A549 (cell line): ENCODE measurements at regions not wholly inside any gene's neighbourhood (a gene's known extent, or its start where the extent isn't known, plus 50 kb on each side); places are given as distances from the start of the nearest gene placed in this dataset.

ENCODE experiments used
- ATAC-seq, 2 experiments: fragments of 200-7000 bp in 1 of 2; fragments of >200 bp in 1 of 2; cut with Nextera tagmentation in 1 of 2; cut with Tn5 transposase in 1 of 2; 3 replicates each; pipeline versions ENCODE4 v1.8.0 to v1.9.1; 2018 to 2020; ENCODE audit warnings: mild to moderate bottlenecking in 1 of 2, moderate library complexity in 1 of 2
- CTCF ChIA-PET: fragments of 300-600 bp; sonication (Branson Sonifier 250); formaldehyde crosslinking; extraction: SDS; loops from one replicate; lab custom pipeline; 2021; ENCODE audit warnings: antibody characterized with exemption, inconsistent platforms; lab: Yijun Ruan, JAX
- POLR2A ChIA-PET: fragments of 350-600 bp; formaldehyde crosslinking; extraction: SDS; loops from one replicate; lab custom pipeline; 2021; ENCODE audit warnings: antibody characterized with exemption, inconsistent platforms; lab: Yijun Ruan, JAX
- DNase-seq, 2 experiments: peaks; one replicate each; pipeline versions ENCODE4 v3.0.0 to v3.0.0-alpha.2; 2011 to 2016; ENCODE audit warnings: low read depth in 1 of 2, low spot score in 1 of 2
- FAIRE-seq: peaks from 2 replicates; lab custom pipeline; 2011; peaks lifted over from hg19 to GRCh38; lab: Jason Lieb, UNC
- H3K27ac ChIP-seq, 2 experiments: fragments of >200 bp; sonication (Bioruptor Twin); formaldehyde crosslinking; 3 replicates each; pipeline ENCODE4 v1.5.1; 2016 to 2017
- H3K4me1 ChIP-seq: fragments of >200 bp; sonication (Bioruptor Twin); formaldehyde crosslinking; 3 replicates; pipeline ENCODE4 v1.6.1; 2016
- H3K4me2 ChIP-seq: fragments of >200 bp; sonication (Bioruptor Twin); formaldehyde crosslinking; 3 replicates; pipeline ENCODE4 v1.6.1; 2016
- H3K4me3 ChIP-seq: fragments of >200 bp; sonication (Bioruptor Twin); formaldehyde crosslinking; 3 replicates; pipeline ENCODE4 v1.5.1; 2016
- H3K9me3 ChIP-seq: fragments of >200 bp; sonication (Bioruptor Twin); formaldehyde crosslinking; 3 replicates; pipeline ENCODE4 v1.6.1; 2016
- BCL3 ChIP-seq: fragments of >200 bp; sonication (Bioruptor Twin); formaldehyde crosslinking; IDR thresholded peaks from 3 replicates; pipeline ENCODE4 v1.6.1; 2016
- CEBPB ChIP-seq, 2 experiments: fragments of >200 bp in 1 of 2; sonication (Bioruptor Twin) in 1 of 2; formaldehyde crosslinking in 1 of 2; IDR thresholded peaks; 2 replicates each; pipeline ENCODE4 v1.6.1; 2012 to 2016
- CHD4 ChIP-seq: fragments of 200-600 bp; sonication (generic); IDR thresholded peaks from 2 replicates; pipeline ENCODE4 v1.6.1; 2016; ENCODE audit warnings: antibody characterized with exemption, mild to moderate bottlenecking, borderline replicate concordance
- EP300 ChIP-seq, 2 experiments: fragments of >200 bp; sonication (Bioruptor Twin); formaldehyde crosslinking; IDR thresholded peaks; 2 replicates in 1 of 2; 3 replicates in 1 of 2; pipeline ENCODE4 v1.6.1; 2016 to 2017
- FOSL2 ChIP-seq, 2 experiments: fragments of 450-650 bp in 1 of 2; fragments of >200 bp in 1 of 2; sonication (Bioruptor Twin) in 1 of 2; formaldehyde crosslinking; IDR thresholded peaks; 2 replicates each; pipeline versions ENCODE4 v1.5.0 to v1.6.1; 2016 to 2020; ENCODE audit warnings: mild to moderate bottlenecking in 1 of 2, moderate library complexity in 1 of 2
- HDAC2 ChIP-seq: fragments of 200-600 bp; sonication (generic); IDR thresholded peaks from 2 replicates; pipeline ENCODE4 v1.6.1; 2016
- HMGXB4 ChIP-seq: fragments of 250-450 bp; sonication (Bioruptor Pico); IDR thresholded peaks from 2 replicates; pipeline ENCODE4 v1.5.0; 2021; ENCODE audit warnings: mild to moderate bottlenecking, moderate library complexity, borderline replicate concordance
- HOXA7 ChIP-seq: fragments of 250-450 bp; sonication (Bioruptor Pico); IDR thresholded peaks from 2 replicates; pipeline ENCODE4 v1.5.0; 2020; ENCODE audit warnings: mild to moderate bottlenecking, moderate library complexity
- HOXB13 ChIP-seq: fragments of 250-450 bp; sonication (Bioruptor Pico); IDR thresholded peaks from 2 replicates; pipeline ENCODE4 v1.5.0; 2020; ENCODE audit warnings: low read depth, mild to moderate bottlenecking, moderate library complexity
- HOXB5 ChIP-seq: fragments of 250-450 bp; sonication (Bioruptor Pico); IDR thresholded peaks from 2 replicates; pipeline ENCODE4 v1.5.0; 2020; ENCODE audit warnings: mild to moderate bottlenecking, moderate library complexity
- JUN ChIP-seq, 2 experiments: fragments of >200 bp; sonication (Bioruptor Twin); formaldehyde crosslinking; IDR thresholded peaks; 2 replicates in 1 of 2; 3 replicates in 1 of 2; pipeline ENCODE4 v1.6.1; 2016 to 2017
- KDM5A ChIP-seq: fragments of 200-600 bp; sonication (generic); IDR thresholded peaks from 2 replicates; pipeline ENCODE4 v1.6.1; 2016; ENCODE audit warnings: antibody characterized with exemption, mild to moderate bottlenecking
- MAFK ChIP-seq: fragments of 450-650 bp; IDR thresholded peaks from 2 replicates; pipeline ENCODE4 v1.6.1; 2014; ENCODE audit not compliant: partially characterized antibody
- MYC ChIP-seq: IDR thresholded peaks from 2 replicates; pipeline ENCODE4 v1.6.1; 2012; ENCODE audit warnings: mild to moderate bottlenecking, inconsistent platforms, low read length, improper control_type of control experiment, borderline replicate concordance
- NFE2L2 ChIP-seq: fragments of 150-350 bp; conservative IDR thresholded peaks from 2 replicates; pipeline ENCODE4 v1.6.1; 2014; ENCODE audit warnings: low read length
- PHF8 ChIP-seq: fragments of 200-600 bp; sonication (generic); IDR thresholded peaks from 2 replicates; pipeline ENCODE4 v1.6.1; 2016; ENCODE audit warnings: low read depth, mild to moderate bottlenecking, antibody characterized with exemption, moderate library complexity, borderline replicate concordance
- RNF2 ChIP-seq: fragments of 200-600 bp; sonication (generic); IDR thresholded peaks from 2 replicates; pipeline ENCODE4 v1.6.1; 2016; ENCODE audit warnings: low read depth, mild to moderate bottlenecking, antibody characterized with exemption, moderate library complexity, borderline replicate concordance
- SMC3 ChIP-seq: fragments of >200 bp; sonication (Bioruptor Twin); formaldehyde crosslinking; IDR thresholded peaks from 3 replicates; pipeline ENCODE4 v1.6.1; 2018; ENCODE audit warnings: inconsistent platforms
- SREBF2 ChIP-seq: fragments of 450-650 bp; IDR thresholded peaks from 2 replicates; pipeline ENCODE4 v1.6.1; 2014; ENCODE audit warnings: mild to moderate bottlenecking, moderate library complexity
- ZFP36 ChIP-seq: fragments of 450-650 bp; IDR thresholded peaks from 2 replicates; pipeline ENCODE4 v1.6.1; 2014; ENCODE audit warnings: borderline replicate concordance; ENCODE audit not compliant: partially characterized antibody
- WGBS: methylation state at CpG from one replicate; pipeline ENCODE4 v1.1.6; 2017; ENCODE audit errors: missing lambda C conversion rate; 5-methylcytosine and 5-hydroxymethylcytosine counted together
- TF ChIP-seq, protein P1 (sequence below): fragments of 250-450 bp; sonication (Bioruptor Pico); IDR thresholded peaks from 2 replicates; pipeline ENCODE4 v1.5.0; 2020; ENCODE audit warnings: low read depth, mild to moderate bottlenecking, moderate library complexity
- TF ChIP-seq, protein P2 (sequence below): IDR thresholded peaks from 2 replicates; pipeline ENCODE4 v1.6.1; 2012
- TF ChIP-seq, protein P3 (sequence below): fragments of >200 bp; sonication (Bioruptor Twin); formaldehyde crosslinking; IDR thresholded peaks from 2 replicates; pipeline ENCODE4 v1.6.1; 2016
- TF ChIP-seq, protein P4 (sequence below): fragments of >200 bp; sonication (Bioruptor Twin); formaldehyde crosslinking; IDR thresholded peaks from 3 replicates; pipeline ENCODE4 v1.5.1; 2016
- TF ChIP-seq, protein P5 (sequence below): fragments of 450-650 bp; IDR thresholded peaks from 2 replicates; pipeline ENCODE4 v1.6.1; 2014; ENCODE audit warnings: antibody characterized with exemption
- TF ChIP-seq, protein P6 (sequence below): IDR thresholded peaks from 2 replicates; pipeline ENCODE4 v1.6.1; 2012

GRCh38 chrX:137236837-137237236 is 203.0 kb upstream of the GPR101 start:
- 32% methylated on average over 4 of the region's 4 CpGs for WGBS
- FAIRE-seq = no peak
- no peak for ATAC-seq

DNA sequence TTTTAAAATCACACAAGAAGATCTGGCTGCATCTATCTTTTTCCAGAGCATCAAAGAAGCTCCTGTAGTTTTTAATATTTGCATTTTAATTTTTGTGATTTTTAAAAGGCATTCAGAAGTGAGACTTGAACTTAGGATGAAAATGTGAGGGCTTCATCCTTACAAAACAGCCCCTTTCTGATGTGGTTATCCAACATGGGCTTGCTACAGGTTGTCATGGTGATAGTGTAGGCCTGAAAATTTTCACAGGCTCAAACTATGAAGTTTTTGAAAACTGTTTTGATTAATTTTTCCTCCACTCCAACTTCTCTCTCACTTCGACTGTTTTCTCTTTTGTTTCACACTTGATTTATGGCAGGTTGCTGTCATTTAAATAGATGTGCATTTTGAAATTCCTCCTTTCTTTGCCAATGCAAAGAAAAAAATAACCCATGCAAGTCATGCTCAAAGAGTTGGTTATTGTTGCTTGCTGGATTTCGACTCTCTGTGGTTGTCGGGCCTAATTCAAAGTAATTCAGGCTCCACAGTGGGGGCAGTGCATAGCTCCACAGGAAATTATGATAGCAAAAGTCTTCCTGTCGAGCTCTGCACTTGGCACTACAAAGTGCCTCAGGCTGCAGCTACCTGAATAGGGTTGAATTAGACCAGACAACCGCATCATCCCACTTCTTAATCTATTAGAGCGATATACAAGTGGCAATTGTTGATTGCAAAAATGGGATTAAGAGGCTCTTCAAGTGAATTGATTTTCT is 201.0 kb upstream of the GPR101 start:
- Histone ChIP-seq H3K27ac (no peak overlapping the region), H3K4me2 (no peak overlapping the region), H3K9me3 (no peaks in the 10 kb centered on the region), H3K4me1 (no peaks in the 10 kb centered on the region), H3K4me3 (no peak overlapping the region)
- POLR2A ChIA-PET = no interaction called here
- WGBS = 7% methylated on average over 5 of the region's 6 CpGs
- no peak for FAIRE-seq
- no peak for ATAC-seq
- CTCF ChIA-PET = no interaction called here
- DNase-seq = no peak
- TF ChIP-seq NFE2L2 = no peak
- TF ChIP-seq RNF2 = no peak
- TF ChIP-seq, protein P1, sequence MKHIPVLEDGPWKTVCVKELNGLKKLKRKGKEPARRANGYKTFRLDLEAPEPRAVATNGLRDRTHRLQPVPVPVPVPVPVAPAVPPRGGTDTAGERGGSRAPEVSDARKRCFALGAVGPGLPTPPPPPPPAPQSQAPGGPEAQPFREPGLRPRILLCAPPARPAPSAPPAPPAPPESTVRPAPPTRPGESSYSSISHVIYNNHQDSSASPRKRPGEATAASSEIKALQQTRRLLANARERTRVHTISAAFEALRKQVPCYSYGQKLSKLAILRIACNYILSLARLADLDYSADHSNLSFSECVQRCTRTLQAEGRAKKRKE (CRISPR knock-in tag) = no peak
- no peak for TF ChIP-seq HMGXB4
- TF ChIP-seq, protein P2, sequence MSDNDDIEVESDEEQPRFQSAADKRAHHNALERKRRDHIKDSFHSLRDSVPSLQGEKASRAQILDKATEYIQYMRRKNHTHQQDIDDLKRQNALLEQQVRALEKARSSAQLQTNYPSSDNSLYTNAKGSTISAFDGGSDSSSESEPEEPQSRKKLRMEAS = no peak
- no peak for TF ChIP-seq SREBF2
- no peak for TF ChIP-seq MYC
- no peak for TF ChIP-seq BCL3
- TF ChIP-seq HOXB5 (CRISPR knock-in tag) = no peak
- TF ChIP-seq MAFK = no peak
- TF ChIP-seq CHD4 = no peak
- no peak for TF ChIP-seq EP300 (IDR thresholded peaks at IDR 0.05)
- TF ChIP-seq CEBPB (IDR thresholded peaks at IDR 0.05) = no peak

More at GRCh38 chrX:137236837-137237236, 203.0 kb upstream of the GPR101 start:
- H3K4me2 ChIP-seq = no peak overlapping the region
- TF ChIP-seq SREBF2 (no peak), CHD4 (no peak), JUN (IDR thresholded peaks at IDR 0.05) (no peak), FOSL2 (IDR thresholded peaks at IDR 0.05) (no peak), FOSL2 (CRISPR knock-in tag; IDR thresholded peaks at IDR 0.05) (no peak), MAFK (no peak), KDM5A (no peak), BCL3 (no peak), HOXA7 (no peak), PHF8 (no peak), CEBPB (IDR thresholded peaks at IDR 0.05) (no peak), SMC3 (no peak), HOXB13 (CRISPR knock-in tag) (no peak), HDAC2 (no peak), ZFP36 (no peak)
- TF ChIP-seq, protein P3, sequence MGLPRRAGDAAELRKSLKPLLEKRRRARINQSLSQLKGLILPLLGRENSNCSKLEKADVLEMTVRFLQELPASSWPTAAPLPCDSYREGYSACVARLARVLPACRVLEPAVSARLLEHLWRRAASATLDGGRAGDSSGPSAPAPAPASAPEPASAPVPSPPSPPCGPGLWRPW = no peak
- TF ChIP-seq, protein P4, sequence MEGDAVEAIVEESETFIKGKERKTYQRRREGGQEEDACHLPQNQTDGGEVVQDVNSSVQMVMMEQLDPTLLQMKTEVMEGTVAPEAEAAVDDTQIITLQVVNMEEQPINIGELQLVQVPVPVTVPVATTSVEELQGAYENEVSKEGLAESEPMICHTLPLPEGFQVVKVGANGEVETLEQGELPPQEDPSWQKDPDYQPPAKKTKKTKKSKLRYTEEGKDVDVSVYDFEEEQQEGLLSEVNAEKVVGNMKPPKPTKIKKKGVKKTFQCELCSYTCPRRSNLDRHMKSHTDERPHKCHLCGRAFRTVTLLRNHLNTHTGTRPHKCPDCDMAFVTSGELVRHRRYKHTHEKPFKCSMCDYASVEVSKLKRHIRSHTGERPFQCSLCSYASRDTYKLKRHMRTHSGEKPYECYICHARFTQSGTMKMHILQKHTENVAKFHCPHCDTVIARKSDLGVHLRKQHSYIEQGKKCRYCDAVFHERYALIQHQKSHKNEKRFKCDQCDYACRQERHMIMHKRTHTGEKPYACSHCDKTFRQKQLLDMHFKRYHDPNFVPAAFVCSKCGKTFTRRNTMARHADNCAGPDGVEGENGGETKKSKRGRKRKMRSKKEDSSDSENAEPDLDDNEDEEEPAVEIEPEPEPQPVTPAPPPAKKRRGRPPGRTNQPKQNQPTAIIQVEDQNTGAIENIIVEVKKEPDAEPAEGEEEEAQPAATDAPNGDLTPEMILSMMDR = no peak
- TF ChIP-seq, protein P5, sequence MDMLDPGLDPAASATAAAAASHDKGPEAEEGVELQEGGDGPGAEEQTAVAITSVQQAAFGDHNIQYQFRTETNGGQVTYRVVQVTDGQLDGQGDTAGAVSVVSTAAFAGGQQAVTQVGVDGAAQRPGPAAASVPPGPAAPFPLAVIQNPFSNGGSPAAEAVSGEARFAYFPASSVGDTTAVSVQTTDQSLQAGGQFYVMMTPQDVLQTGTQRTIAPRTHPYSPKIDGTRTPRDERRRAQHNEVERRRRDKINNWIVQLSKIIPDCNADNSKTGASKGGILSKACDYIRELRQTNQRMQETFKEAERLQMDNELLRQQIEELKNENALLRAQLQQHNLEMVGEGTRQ = no peak
- TF ChIP-seq, protein P6, sequence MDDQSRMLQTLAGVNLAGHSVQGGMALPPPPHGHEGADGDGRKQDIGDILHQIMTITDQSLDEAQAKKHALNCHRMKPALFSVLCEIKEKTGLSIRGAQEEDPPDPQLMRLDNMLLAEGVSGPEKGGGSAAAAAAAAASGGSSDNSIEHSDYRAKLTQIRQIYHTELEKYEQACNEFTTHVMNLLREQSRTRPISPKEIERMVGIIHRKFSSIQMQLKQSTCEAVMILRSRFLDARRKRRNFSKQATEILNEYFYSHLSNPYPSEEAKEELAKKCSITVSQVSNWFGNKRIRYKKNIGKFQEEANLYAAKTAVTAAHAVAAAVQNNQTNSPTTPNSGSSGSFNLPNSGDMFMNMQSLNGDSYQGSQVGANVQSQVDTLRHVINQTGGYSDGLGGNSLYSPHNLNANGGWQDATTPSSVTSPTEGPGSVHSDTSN = no peak
- no peak overlapping the region for H3K27ac ChIP-seq
- H3K4me1 ChIP-seq = no peaks in the 10 kb centered on the region
- H3K9me3 ChIP-seq = no peaks in the 10 kb centered on the region
- POLR2A ChIA-PET = no interaction called here
- DNase-seq = no peak
- CTCF ChIA-PET = no interaction called here
- no peak overlapping the region for H3K4me3 ChIP-seq
